ENCODE measurements at regions not wholly inside any gene's neighbourhood (a gene's known extent, or its start where the extent isn't known, plus 50 kb on each side); places are given as distances from the start of the nearest gene placed in this dataset.

GRCh38 chr2:118527571-118527970 lies 319.9 kb downstream of the EN1 start:
- H3K27ac ChIP-seq, result no peak overlapping the region
- no peak for TF ChIP-seq CTCF (conservative IDR thresholded peaks at IDR 0.05)
- TF ChIP-seq ZFX (IDR thresholded peaks at IDR 0.05), result no peak

GRCh38 chr2:118525346-118525745 lies 322.1 kb downstream of the EN1 start:
- no peak for TF ChIP-seq CTCF (conservative IDR thresholded peaks at IDR 0.05)
- no peak for TF ChIP-seq ZFX (IDR thresholded peaks at IDR 0.05)
- no peak overlapping the region for H3K27ac ChIP-seq

GRCh38 chr2:118524911-118525310 lies 322.5 kb downstream of the EN1 start:
- no peak overlapping the region for H3K27ac ChIP-seq
- TF ChIP-seq ZFX (IDR thresholded peaks at IDR 0.05), result no peak
- TF ChIP-seq CTCF (conservative IDR thresholded peaks at IDR 0.05), result no peak

- TF ChIP-seq CTCF (conservative IDR thresholded peaks at IDR 0.05), result no peak
- TF ChIP-seq ZFX (IDR thresholded peaks at IDR 0.05), result no peak
- H3K27ac ChIP-seq, result no peak overlapping the region
Observed at GRCh38 chr2:118523761-118524160, 323.7 kb downstream of the EN1 start.

GRCh38 chr2:118521960-118522359 lies 325.5 kb downstream of the EN1 start:
- H3K27ac ChIP-seq, result no peak overlapping the region
- TF ChIP-seq ZFX (IDR thresholded peaks at IDR 0.05) (no peak), CTCF (conservative IDR thresholded peaks at IDR 0.05) (no peak)

- TF ChIP-seq CTCF (conservative IDR thresholded peaks at IDR 0.05), result no peak
- TF ChIP-seq ZFX (IDR thresholded peaks at IDR 0.05), result no peak
- H3K27ac ChIP-seq, result no peak overlapping the region
Observed at GRCh38 chr2:118521272-118521671, 326.2 kb downstream of the EN1 start.

GRCh38 chr2:118520246-118520645 lies 327.2 kb downstream of the EN1 start:
- H3K27ac ChIP-seq, result no peak overlapping the region
- no peak for TF ChIP-seq ZFX (IDR thresholded peaks at IDR 0.05)
- no peak for TF ChIP-seq CTCF (conservative IDR thresholded peaks at IDR 0.05)
